GM04503 (cell line): ENCODE measurements at regions not wholly inside any gene's neighbourhood (a gene's known extent, or its start where the extent isn't known, plus 50 kb on each side); places are given as distances from the start of the nearest gene placed in this dataset.
"Not testable (repeated sequence)": the region's sequence is repeated elsewhere in the genome, so short reads cannot be mapped to it uniquely, and the experiment has no call there.

ENCODE experiments used
- DNase-seq: peaks from one replicate; pipeline ENCODE4 v3.0.0-alpha.2; 2012; ENCODE audit warnings: low read depth

DNA sequence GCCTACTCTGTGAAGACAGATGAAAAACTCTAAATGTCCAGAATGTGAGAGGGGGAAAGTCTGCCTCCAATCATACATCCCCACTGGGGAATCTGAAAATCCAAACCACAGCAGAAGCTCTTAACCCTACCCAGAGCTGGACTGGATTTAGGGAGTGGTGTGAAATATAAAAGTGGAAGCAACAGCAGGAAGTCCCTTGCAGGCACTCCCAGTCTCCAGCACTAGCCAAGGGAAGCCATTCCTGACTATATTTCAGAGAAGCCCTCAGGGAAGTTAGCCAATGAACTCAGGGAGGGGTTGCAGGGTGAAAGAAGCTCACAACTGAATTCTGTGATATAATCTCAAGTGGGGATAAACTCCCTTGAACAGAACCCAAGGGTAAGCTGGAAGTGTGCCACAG, 51.5 kb downstream of the CRPPA start:
- no peak for DNase-seq

DNA sequence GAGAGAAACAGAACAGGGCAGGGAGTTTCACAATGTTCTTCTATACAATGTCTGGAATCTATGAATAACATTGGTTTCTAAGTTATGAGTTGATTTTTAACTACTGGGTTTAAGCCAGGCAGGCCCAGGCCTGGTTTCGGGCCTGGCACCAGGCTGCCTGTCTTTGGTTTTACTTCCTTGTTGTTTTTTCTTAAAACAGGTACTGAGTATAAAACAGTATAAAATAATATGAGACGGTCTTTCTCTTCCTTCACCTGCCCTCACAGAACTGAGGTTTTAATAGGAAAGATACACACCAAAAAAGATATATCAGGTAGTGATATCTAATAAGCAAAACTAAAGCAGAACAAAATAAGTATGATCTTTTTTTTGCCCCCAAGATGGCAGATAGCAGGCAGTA, 52.0 kb downstream of the CRPPA start:
- not testable (repeated sequence) for DNase-seq

DNA sequence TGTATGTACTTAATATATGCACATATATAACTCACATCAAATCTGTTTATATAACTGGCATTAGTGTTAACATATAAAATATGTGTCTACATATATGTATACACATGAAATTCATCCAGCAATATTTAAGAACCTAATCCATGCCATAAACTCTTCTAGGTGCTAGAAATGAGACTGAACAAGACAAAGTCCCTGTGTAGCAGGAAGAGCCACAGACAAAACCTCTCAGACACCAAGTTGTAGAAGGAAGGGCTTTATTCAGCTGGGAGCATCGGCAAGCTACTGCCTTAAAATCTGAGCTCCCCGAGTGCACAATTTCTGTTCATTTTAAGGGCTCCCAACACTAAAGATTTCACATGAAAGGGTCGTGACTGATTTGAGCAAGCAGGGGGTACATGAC, 52.5 kb downstream of the CRPPA start:
- no peak for DNase-seq

DNA sequence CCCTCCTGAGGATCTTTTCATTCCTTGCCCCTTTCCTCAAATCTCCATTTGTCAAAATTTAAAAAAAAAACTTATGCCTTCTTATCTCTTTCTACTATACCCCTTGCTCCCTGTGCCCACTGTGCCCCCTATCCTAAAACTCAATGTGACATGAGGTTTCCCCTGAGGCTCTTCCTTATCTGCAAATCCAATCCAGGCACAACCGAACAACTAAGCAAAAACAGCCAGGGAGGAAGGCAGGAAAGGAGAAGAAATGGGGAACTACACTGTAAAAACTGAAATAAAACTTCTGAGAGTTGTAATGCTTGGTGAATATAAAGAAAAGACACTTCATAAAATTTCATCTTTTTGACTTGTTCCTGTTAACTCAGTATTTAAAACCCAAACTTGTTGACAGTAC, 54.2 kb downstream of the CRPPA start:
- DNase-seq: no peak

DNA sequence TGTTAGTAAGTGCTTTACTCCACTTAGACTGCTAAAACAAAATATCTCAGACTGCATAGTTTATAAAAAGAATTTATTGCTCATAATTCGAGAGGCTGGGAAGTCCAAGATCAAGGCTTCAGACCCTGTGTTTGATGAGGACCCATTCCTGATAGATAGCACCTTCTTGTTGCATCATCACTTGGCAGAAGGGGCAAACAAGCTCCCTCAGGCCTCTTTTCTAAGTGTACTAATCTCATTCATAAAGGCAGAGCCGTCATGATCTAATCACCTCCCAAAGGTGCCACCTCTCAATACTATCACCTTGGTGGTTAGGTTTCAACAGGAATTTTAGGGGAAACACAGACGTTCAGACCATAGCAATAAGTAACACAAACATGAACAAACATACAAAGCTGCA, 55.4 kb downstream of the CRPPA start:
- DNase-seq: no peak

DNA sequence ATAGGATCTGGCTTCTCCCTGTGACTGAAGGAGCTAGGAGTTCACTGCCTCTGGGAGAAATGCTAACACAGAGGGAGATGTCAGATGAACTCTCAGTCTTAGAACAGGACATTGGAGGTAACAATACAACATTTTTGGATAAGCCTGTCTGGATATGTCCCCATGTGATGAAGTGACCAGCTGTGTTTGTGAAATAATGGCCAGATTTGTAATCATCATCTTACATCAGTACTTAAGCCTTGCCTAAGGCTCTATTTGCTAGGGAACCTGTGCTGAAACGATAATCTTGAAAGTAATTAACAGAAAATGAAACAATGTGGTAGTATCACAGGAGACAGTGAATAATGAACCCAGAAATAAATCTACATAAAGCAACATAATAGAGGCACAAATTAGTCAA, 56.2 kb downstream of the CRPPA start:
- no peak for DNase-seq

DNA sequence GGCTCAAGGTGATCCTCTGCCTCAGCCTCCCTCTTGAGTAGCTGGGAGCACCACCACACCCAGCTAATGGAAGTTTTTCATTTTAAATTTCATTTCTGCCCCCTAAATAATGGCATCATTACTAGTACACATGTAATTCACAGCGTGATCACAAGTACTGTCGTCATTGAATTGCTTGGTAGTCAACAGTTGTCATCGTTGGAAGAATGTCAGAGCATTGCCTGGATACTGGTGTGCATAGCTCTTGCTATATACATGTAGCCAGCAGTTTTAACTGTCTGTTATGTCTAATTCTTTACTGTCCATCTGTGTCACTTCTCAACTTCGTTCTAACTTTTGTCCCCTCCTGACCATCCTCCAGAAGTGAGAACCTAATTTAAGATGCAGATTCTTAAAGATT, 62.1 kb downstream of the CRPPA start:
- no peak for DNase-seq

DNA sequence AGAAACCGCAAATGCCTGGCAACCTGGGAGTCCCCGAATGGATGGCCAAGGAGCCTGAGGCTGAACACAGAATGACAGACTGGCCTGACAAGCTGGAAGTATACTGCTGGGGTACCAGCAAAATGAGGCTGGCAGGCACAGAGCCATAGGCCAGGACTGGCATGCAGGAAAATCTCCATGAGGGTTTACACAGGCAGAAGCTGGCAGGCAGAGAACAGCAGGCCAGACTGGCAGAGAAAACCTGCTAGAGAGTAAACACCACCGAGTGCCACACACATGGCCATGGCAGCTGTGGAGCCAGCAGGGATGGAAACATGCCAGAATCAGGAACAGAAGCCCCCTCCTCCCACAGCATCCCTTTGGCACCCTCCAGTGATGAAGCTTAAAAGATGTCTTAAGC, 63.4 kb downstream of the CRPPA start:
- no peak for DNase-seq

DNA sequence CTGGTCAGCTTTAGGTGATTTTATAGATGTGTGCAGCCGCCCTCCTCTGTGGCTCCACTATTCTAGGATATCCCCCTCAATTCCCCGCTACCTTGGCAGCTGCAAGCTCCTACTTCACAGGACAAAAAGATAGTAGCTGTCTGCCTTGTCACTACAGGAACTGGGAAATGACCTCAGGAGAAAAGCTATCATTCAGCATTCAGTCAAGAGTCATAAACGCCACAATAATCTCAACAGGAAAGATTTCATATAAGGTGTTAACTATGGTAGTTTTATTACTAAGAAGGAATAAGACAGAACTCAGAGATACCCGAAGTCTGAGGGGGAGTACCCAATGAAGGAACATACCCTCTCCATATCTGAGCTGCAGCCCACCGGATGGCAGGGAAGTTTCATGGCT, 63.9 kb downstream of the CRPPA start:
- no peak for DNase-seq

DNA sequence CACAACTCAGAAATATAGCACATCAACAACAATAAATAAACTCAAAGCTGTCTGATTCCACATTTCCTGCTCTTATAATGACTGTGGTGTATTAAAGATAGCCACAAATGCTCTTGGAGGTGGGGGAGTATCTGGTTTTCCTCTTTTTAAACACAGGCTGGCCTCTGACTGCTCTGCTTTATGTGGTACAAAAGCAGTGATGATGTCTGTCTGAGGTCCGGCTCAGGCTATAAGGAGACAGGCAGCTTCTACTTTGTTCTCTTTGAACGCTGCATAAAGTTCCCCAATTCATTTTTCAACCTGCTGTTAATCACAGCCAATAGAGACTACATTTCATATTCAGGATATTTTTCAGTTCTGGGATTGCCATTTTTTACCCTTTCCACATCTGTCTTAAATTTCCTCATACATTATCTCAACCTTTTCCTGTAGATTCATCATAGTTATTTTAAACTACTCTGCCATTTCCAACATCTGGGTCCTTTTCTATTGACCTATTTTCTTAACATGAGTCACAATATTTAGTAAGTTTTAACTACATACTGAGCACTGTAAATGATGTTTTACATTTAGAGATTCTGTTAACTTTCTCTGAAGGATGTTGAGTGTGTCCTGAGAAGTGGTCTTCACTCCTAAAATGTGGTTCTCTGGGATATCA, 64.9 kb downstream of the CRPPA start:
- no peak for DNase-seq

DNA sequence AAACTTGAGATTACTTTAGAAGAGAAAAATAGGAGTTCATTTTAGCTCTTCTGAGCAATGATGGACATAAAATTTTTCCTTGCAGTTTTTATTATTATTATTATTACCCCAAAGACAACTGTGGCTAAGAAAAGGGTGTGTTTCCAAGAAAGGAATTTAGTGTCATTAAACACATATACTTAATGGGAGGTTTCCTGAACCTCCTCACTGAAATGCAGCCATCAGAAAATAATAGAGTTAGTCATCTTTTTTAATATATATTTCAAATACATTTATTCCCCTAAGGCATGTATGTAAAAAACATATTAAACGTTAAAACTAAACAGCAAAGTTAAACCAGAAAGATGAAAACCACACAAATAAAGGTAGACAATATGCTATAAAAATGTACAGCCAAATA, 66.8 kb downstream of the CRPPA start:
- DNase-seq: no peak

DNA sequence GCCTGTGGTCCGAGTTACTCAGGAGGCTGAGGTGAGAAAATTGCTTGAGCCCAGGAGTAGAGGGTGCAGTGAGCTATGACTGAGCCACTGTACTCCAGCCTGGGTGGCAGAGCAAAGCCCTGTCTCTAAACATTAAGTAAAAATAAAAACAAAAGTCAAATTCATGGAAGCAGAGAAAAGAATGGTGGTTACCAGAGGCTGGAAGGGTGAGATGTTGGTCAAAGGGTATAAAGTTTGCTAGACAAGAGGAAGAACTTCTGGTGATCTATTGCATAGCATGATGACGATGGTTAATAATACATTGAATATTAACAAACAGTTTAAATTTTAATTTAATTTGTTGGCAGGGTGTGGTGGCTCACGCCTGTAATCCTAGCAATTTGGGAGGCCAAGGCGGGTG, 68.1 kb downstream of the CRPPA start:
- no peak for DNase-seq

DNA sequence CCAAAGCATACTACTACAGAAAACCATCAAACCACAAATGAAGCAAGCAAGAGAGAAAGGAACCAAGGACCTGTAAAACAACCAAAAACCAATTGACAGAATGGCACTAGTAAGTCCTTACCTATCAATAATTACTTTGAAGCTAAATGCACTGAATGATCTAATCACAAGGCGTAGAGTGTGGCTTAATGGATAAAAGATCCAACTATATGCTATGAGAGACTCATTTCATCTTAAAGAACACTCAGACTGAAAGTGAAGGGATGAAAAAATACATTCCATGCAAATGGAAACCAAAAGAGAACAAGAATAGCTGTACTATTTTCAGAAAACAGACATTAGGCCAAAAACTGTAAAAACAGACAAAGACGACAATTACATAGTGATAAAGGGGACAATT, 70.7 kb downstream of the CRPPA start:
- no peak for DNase-seq

DNA sequence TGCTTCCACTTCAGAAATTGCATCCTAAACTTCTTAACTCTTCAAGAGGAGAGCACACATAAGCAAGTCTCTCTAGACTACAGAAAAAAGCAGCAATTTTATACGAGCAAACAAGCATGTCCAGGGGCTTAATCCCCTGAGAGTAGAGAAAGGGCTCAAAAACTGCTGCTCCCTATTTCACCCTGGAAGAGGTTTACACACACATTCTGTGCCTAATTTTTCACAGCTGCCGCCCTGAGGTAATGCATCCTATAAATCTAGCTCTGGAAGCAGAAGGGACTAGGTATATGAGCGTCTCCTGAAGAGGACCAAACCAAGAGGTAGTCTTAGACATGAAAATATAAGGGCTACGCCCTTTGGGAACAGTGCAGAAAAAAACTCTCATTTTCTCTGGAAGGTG, 73.1 kb downstream of the CRPPA start:
- DNase-seq: no peak

DNA sequence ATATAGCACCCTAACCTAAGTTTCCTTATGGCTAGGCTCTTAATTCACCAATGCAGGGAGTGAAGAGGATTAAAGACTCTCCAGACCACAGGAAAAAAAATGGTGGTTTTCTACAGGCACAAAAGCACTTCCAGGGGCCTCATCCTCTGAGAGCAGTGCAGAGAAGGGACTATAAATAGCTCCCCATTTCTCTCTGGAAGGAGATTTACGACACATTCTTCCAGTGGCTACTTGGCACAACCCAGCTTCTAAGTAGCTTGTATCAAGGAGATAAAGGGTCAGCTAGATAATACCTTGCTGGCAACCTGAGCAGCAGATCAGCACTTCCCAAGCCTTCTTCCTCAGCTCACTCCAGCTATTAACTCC, 73.5 kb downstream of the CRPPA start:
- DNase-seq: no peak

DNA sequence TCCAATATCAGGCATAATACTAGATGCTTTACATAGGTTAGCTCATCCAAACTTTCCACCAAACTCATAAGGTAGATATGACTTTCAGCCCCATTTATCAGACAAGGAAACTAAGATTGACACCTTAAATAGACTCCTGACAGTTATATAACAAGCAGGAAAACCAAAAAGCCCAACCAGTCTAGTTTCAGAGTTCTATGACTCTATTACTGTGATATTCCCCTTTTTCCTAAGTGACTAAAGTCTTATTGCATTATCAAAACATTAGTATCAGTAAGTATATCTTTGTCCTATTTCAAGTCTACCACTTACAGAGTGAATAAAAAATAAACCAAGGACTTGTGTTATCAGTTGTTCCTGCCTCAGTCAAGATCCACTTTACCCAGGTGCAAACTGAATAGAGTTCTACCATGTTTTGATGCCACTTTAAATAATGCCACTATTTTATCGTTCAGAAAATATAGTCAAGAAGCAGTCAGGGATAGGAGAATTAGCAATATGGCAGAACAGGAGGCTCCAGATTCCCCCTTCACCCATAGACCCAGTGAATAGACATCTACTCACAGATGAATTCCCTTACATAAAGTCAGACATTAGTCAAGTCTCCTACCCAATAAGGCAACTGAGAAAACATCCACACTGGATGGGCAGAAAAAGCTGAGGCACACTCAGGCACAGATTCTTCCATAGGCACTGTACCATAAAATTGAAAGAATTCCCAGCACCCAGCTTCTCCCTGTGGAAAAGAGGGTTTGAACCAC, 74.1 kb downstream of the CRPPA start:
- DNase-seq: no peak

DNA sequence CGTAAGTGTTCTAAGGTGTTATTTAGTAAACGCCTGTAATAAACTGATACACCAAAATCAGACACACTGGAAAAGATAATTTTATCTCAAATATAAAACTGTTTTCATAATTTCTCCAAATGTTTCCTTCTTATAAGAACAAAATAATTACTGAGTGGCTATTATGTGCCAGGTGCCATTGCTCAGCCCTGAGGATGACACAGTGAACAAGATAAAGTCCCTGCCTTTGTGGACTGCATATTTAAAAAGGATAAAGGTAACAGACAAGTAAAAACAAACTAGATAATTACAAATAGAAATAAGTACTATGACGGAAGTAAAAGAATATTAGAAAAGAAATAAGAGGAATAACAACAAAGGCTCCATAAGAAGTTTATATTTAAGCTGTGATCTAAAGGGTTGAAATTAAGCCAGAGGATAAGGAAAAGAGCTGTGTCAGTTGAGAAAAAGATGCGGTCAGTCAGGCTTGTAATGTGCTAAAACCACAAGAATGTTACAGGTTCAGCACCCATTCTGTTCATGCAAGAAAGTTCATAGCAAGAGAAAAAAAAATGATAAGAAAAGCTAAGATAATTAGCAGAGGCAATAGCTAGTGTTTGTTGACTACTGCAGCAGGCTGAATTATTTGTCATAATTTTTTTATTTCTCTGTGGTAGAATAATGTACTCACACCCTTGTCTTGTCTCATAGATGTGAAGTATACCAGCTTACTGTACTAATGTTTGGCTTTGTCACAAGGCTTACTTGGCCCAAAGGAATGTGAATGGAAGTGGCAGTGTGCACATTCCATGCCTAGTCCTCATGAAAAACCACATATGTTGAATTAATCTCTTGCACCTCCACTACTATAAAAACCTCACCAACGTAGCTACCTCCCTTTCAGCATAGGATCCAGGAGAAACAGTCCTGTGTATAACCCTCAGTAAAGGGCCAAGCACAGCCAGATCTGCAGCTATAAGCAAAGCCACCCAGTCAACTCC, 75.1 kb downstream of the CRPPA start:
- DNase-seq: peak; percentile 68

DNA sequence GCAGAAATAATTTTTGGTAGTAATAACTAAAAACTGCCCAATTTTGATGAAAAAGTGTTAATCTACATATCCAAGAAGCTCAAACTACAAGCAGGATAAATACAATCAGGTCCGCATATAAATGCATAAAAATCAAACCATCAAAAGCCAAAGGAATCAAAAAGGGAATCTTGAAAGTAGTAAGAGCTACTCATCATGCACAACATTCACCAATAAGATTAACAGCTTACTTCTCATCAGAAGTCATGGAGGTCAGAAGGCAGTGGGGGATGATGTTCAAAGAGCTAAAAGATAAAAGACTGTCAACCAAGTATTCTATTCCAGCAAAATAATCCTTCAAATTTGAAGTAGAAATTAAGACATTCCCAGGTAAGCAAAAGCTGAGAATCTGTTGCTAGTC, 76.4 kb downstream of the CRPPA start:
- DNase-seq: no peak

DNA sequence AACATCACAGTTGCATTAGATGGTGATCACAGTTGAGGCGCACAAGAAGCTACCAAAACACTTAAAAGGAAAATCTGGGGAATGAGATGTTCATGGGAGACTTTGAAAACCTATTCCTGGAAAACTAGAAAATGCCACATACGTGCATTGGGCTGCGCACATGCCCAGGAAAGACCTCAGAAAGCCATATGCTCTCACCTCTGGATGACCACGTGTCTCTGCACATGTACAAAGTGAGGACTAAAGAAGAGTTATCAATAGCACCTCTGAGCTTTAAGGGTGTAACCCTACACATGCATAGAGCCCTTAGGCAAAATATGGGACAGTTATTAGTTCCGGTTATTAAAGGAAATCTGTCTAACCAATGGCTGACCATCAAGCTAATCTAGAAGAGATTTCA, 77.7 kb downstream of the CRPPA start:
- DNase-seq: no peak

DNA sequence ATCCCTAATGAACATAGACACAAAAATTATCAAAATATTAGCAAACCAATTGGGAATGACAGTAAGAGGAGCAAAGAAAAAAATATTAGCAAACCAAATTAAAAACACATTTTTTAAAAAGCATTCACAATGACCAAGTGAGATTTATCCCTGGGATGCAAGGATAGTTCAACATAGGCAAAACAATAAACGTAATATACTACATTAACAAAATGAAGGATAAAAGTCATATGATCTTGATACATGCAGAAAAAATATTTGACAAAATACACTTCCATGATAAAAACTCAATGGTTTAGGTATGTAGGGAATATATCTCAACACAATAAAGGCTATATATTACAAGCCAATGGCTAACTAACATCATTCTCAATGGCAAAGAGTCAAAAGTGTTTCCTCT, 83.3 kb downstream of the CRPPA start:
- DNase-seq: no peak

DNA sequence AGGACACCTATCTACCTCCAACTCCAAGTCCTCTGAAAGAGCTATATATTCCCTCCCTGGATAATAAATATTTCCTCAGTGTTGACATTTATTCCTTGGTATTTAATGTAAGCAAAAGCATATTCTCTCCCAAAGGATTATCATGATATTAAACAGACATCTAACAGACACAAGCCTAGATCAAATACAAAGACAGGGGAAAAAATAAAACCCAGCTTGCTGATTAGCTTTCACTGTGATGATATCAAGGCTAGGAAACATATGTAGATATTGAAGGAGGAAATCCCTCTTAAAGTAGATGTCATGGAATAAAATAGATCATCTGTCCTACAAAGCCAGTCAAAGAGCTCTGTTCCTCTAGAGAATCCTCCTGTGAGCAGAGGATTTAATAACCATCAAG, 95.2 kb downstream of the CRPPA start:
- no peak for DNase-seq

DNA sequence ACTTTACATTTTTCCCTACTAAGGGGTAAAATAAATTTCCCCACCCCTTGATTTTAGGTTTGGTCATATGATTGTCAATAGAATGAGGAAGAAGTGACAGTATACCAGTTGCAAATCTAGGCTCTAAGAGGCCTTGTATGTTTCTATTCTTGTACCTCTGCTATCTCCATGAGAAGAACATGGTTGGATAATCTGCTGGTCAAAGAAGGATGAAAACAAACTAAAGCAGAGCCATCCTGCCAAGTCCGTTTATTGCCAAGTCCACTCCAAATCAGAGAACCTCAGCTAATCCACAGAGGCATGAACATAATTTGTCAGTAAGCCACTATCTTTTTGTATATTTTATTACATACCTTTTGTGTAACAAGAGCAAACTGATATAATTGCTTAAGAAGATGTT, 98.0 kb downstream of the CRPPA start:
- DNase-seq: no peak

DNA sequence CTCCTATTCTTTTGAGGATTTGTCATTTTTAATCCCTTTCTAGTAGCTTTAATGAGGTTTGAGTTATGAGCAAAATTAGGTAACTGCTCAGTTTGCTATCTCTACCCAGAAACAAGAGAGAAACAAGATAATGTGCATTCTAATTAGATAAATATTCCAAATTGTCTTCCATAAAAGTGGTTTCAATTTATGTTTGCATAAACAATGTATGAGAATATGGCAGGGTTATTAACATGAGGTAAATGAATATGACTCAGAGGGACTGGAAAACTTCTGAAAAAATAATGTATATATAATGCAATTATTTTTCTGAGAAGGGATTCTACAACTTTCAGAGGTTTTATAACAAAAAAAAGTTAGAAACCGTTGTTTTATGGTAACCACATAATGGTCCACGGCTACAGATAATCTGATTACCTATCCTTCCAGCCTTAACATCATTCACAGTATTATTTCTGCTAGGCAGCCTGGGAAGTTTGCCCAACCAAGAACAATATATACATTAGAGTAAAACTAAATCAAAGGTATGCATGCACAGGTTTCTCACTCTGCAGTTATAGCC, 101.2 kb downstream of the CRPPA start:
- DNase-seq: no peak
